PC-3 (cell line): ENCODE measurements at regions not wholly inside any gene's neighbourhood (a gene's known extent, or its start where the extent isn't known, plus 50 kb on each side); places are given as distances from the start of the nearest gene placed in this dataset.

Experiments
- EZH2phosphoT487 ChIP-seq: fragments of 300-600 bp; sonication (generic); IDR thresholded peaks from 2 replicates; pipeline ENCODE4 v1.6.1; 2018; ENCODE audit warnings: mild to moderate bottlenecking, antibody characterized with exemption, low read length, borderline replicate concordance
- TF ChIP-seq, protein P1 (sequence below): fragments of 300-600 bp; sonication (generic); conservative IDR thresholded peaks from 2 replicates; pipeline ENCODE4 v1.5.1; 2017; ENCODE audit warnings: antibody characterized with exemption, low read depth, mild to moderate bottlenecking, low read length

DNA sequence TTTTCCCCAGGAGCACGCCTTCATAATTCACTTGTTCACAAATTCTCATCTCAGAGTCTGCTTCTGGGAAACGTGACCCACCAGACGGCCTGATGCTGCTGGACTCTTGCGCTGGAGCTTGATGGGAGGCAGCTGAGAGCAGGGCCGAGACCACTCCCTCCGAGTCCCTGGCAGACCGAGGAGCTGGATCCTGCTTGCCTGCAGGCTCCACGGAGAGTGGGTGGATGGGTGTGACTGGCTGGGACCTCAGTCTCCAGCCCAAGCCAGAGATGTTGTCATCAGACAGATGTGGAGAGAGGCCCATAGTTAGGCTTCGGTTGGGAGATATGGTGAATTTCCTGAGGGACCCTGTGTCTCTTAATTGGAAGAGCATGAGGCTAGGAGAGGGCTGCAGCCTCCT lies 76.4 kb downstream of the TSN start:
- TF ChIP-seq, protein P1, sequence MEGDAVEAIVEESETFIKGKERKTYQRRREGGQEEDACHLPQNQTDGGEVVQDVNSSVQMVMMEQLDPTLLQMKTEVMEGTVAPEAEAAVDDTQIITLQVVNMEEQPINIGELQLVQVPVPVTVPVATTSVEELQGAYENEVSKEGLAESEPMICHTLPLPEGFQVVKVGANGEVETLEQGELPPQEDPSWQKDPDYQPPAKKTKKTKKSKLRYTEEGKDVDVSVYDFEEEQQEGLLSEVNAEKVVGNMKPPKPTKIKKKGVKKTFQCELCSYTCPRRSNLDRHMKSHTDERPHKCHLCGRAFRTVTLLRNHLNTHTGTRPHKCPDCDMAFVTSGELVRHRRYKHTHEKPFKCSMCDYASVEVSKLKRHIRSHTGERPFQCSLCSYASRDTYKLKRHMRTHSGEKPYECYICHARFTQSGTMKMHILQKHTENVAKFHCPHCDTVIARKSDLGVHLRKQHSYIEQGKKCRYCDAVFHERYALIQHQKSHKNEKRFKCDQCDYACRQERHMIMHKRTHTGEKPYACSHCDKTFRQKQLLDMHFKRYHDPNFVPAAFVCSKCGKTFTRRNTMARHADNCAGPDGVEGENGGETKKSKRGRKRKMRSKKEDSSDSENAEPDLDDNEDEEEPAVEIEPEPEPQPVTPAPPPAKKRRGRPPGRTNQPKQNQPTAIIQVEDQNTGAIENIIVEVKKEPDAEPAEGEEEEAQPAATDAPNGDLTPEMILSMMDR: no peak
- TF ChIP-seq EZH2phosphoT487: no peak
